Left hindlimb (tissue), 1 donor: ENCODE measurements at regions not wholly inside any gene's neighbourhood (a gene's known extent, or its start where the extent isn't known, plus 50 kb on each side); places are given as distances from the start of the nearest gene placed in this dataset.

Source experiments
- DNase-seq: peaks from one replicate; pipeline ENCODE4 v3.0.0-alpha.2; 2018

DNA sequence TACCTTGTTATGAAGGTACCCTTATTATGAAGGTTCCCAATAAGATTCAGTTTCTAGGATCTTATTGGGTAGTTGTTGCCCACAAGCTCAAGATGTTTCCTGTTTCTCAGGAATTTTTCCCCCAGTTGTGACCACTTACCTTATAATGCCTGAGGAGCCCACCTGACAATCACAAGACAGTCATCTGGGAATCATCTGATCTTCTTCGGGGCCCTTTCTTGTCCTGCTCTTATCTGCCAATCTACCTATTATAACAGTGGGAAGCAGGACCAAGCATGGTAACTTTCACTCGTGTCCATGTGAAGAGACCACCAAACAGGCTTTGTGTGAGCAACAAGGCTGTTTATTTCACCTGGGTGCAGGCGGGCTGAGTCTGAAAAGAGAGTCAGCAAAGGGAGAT is 825.5 kb downstream of the BCL11B start:
- no peak for DNase-seq

DNA sequence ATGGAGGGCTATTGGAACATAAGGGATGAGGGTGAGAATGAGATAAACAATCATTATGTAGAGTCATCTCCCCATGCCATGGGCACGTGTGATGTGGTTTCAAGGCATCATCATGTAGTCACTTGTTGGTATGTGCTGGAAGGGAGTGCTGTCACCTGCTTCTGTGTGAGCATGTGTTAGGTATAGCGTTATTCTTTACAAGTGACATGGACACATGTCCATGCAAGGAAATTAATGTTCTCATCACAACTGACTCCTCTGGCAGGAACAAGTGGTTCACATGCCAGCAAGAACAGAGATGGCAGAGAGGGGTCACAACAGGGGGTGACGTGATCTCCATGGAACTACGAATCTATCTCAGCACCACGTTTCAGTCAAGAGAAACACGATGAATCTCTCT is 815.8 kb downstream of the BCL11B start:
- DNase-seq: no peak

DNA sequence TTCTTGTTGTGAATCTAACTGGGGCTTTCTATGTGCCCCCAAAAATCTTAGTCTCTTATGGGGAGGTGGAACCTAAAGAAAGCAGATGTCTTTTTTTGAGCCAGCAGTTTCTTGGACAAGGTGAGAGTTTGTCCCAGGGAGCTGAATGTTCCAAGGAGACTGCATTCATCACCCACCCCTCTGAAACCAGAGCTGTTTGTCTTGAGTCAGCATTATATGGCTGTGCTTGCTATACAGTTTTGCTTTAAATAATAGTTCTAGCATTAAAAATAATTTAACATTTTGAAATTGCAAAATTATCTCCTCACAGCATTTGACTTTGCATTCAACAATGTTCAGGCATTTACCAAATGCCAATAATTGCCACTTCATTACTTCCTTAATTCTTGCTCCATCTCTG is 813.3 kb downstream of the BCL11B start:
- no peak for DNase-seq

DNA sequence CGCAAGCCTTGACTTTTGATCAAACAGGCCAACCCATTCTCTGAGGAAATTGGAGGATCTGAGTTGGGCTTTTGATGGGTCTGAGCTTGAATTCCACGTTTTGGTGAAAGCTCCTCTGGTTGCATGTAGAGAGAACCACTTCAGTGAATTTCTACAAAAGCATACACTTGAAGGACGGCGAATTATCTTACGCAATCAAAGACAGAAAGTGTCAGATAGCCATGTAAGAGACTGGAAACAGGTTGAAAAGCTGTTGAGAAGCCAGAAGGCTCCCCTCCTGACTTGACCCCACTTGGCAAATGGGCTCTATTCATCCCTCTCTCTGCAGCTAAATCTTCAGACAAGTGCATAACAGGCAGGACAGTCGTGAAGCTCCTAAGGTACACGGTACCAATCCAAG is 809.1 kb downstream of the BCL11B start:
- DNase-seq: no peak

DNA sequence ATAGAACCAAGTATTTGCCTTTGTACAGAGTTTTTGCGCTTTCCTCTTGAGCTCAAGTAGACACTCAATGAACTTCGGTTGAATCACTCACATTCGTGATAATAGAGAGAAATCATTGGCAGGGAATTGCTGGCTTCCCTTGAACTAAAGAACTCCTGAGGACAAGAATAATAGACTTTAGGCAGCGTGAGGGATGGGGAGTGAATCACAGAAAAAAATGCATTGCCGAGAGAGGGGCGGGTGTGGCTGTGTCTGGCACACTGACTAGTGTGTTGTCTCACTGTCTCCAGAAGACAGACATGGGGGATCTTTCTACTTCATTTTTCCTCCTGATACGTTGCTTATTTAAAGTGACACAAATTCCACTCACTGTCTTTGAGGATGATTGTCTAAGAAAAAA is 805.2 kb downstream of the BCL11B start:
- DNase-seq: no peak

DNA sequence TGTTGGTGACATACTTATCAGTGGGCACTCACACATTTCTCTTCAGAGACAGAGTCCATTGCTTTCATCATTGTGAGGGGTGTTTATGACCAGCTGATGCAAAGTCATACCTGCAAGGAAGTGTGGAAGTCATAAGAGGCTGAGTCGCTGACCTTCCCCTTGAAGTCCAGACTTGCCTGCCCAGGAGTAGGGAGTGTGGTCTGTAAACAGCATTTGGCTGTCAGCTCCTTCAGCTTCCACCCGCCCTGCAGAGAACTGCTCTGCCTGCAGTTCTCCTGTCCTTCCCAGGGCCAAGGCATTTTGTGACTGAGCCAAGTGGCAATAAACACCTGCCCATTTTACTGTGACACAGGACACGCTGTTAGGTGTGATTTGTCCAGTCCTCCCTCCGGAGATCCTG is 801.3 kb downstream of the BCL11B start:
- DNase-seq: no peak

DNA sequence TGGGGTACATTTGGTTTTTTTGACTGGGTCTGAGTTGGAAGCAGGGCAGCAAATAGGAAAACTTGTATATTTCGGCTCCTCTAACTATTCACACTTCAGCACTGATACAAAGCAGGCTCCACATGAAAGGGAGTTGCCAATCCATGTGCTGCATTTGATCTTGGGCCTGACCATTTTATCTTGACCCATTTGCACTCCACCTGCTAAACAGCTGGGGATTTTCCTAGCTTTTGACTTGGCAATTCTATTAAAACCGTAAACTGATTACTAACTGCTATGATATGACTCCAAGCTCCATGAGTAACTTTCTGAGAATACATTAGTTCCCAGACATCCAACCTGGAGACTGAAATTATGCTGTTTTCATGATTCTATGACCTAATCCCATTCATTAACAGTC is 797.1 kb downstream of the BCL11B start:
- DNase-seq: no peak

DNA sequence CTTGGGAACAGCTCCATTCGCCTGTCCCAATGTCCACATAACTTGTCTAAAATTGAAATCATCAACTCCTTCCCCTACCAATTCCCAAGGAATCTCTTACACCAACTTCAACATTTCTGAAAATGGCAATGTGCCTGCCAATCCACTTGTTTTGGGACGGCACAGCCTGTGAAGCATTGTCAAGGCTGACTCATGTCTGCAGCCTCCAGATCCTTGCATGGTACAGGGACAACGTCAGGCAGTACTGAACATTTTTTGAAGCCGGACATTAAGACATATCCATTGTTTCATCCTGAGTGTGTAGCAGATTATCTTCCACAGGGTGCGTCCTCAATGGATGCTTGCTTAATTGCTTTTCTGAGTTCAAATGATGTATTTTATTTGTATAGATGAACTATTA is 794.1 kb downstream of the BCL11B start:
- DNase-seq: no peak

DNA sequence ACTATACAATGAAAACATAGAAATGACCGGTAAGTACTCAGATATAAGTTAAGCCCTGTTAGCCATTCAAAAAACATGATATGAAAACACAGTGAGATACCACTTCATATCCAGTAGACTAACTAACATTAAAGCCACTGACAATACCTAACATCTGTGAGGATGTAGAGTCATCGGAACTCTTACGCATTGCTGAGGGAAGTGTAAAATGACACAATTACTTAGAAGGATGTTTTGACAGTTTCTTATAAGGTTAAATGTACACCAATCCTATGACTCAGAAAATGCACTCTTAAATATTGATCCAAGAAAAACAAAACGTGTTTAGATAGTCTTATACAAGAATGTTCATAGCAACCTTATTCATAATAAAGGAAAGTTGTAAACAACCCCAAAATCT is 782.9 kb downstream of the BCL11B start:
- DNase-seq: no peak

DNA sequence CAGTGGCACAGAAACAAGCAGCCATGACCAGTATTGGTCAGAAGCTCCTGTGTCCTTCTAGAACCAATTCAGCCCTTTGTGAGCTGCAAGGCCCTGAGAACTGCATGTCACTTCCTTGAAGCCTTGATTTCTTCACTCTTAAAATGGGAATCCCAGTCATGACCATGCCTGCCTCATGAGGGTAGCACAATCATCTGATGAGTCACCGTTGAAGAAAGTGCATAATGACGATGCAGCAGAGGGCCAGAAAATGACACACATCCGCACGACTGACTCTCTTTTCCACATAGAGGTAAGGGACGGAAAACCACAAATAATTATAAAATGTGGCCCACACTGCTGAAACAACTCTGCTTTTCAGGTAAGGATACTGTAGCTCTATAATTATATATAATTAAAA is 777.4 kb downstream of the BCL11B start:
- DNase-seq: no peak

DNA sequence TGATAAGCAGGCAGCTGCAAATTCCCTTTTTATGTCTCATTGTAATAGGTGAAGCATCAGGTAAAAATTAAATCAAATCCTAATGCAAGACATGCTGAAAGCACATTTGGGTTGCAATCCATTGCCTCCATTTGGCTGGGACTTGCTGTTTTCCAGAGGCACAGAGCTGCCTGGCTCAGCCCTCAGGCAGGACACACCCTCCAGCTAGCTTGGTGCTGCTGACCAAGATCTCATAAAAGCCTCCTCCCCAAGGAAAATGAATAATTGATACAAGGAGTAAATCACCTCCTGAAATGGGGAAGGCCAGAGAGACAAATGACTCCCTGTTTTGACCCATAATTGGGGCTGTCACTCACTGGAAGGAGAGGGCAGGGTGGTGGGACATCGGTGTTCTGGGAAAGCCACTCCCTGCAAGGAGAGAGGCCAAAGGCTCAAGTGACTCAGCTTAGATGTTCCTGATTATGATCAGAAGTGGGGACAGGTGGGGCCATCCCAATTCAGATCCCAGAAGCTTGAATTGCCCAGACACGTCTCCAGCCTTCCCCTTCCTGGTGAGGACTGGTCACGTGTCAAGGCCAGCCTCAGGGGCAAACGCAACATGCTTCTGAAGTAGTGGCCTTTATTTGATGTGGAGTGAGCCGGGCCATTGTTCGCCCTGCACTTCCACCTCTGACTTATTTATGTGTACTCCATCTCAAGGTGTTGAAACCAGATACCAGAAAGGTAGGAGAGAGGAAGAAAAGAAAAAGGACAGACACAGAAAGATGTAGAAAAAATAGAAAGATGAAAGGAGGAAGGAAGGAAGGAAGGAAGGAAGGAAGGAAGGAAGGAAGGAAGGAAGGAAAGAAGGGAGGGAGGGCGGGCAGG is 773.7 kb downstream of the BCL11B start:
- DNase-seq: no peak

DNA sequence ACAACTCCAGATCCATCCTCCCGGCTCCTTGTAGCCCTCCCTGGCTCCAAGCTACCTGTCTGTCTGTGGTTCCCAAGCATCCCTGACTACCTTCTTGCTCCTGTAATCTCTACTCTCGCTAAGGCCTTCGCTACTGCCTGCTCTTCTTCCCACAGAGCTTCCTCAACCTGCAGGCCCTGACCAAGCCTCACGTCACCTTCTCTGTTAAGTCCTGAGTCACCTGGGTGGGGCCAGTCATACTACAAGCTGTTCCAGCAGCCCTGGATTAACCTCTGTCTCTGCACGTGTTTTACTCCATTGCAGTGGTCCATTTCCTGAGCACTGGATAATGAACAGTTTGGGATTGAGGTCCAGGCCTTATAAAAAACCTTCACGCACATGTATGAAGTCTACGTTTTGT is 770.7 kb downstream of the BCL11B start:
- no peak for DNase-seq

DNA sequence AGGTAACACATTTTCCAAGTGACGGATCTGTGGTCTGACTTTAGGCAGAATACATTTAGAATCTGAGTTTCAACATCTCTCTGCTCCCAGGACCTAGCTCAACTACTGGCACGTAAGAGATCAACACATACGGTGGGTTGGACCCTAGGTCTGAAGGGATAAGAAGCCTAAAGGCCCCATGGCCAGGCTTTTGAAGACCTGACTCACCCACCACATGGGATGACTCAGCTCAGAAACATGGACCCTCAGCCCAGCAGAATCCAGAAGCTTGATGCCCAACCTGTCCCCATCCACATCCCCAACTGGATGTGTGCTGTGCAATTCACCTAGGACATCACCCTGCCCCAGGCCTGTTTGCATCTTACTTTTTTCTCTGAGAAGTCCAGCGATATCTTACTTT is 770.2 kb downstream of the BCL11B start:
- DNase-seq: no peak

DNA sequence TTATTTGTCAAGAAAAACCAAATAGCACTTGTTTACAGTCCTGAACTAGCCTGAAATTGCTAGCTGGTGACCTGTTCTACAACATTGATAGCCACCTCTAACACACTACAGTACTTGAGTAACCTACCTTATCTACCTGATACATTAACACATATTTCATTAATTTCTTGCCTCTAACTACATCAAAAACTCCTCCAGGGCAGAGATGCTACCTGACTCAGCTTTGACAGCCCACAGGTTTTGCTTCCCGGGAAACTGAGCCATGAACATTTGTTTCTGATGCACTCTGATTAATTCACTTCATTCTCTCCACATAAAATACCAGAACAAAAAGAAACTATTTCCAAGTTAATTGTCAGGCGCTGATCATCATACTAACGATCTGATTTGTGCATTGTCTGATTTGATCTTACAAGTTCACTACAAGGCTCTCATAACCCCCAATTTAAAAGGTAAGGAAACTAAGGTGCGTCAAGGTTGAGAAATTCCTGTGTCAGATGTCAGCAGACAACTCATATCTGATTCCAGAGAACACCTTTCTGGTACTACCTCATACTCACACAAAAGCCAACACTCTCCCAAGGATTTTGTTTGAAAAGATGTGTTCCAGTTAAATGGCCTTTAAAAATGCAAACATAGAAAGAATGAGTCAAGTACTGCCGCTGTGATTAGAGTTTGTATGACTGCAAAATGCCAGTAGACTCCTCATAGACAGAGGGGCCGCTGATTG is 768.7 kb downstream of the BCL11B start:
- no peak for DNase-seq

DNA sequence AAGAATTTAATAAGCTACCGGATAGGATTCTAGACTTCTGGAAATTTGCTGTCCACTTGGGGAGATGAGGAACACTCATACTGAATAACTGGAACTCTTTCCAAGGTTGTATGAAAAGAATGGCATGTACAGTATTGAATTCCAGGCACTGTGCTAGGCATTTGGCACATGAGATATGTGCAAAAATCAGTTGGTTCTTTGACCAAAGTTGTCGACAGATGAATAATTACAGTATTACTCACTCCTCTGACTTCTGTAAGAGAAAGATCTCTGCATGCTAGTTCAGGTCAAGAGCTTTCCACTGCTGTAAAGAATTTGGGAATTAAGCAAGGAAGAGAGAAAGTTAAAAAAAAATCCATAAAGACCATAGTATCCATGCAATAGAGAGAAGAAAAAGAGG is 764.7 kb downstream of the BCL11B start:
- DNase-seq: no peak

DNA sequence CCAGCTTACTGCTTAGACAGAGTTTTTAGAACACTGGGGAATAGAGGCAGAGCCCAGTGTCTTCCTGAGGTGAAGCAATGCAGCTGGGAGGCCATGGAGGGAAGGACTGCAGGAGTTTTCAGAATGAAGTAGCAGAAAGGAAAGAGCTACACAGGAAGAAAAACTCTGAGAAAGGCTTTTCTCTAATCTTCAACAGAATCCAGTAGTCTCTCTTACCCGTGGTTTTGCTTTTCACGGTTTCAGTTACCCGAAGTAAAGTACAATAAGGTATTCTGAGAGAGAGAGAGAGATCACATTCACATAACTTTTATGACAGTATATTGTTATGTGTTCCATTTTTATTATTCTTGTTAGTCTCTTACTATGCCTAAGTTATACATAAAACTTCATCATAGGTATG is 761.6 kb downstream of the BCL11B start:
- no peak for DNase-seq

DNA sequence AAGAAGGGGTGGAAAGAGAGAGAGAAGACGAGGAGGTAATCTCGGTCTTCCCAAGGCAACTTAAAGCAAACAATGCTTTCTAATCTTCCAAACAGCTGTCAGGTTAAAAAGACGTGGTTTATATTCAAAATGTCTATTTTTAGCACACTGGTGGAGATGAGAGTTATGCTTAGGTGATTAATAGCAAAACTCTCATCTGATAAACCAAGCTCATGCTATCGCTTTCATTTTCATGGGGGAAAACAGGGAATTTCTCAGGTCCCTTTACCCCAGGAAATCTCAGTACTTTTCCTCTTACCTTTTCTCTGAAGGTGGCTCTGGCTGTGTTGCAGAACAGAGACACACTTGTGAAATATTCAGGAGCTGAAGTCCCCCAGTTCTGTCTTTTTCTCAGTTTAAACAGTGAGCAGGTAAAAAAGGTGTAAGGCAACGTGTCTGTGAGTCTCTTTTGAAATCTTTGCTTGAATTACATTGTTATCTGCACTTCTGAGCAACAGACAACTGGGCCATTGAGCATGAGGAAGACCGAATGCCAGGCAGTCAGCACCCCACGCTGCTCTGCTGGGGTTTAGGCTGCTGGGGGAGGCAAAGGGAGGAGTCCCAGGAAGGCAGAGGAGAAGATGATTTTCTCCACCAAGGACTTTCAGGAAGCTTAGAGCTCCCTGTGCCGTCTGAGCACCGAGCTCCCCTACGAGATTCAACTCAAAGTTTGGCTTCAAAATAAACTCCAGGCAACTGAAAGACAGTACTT is 759.3 kb downstream of the BCL11B start:
- DNase-seq: no peak

DNA sequence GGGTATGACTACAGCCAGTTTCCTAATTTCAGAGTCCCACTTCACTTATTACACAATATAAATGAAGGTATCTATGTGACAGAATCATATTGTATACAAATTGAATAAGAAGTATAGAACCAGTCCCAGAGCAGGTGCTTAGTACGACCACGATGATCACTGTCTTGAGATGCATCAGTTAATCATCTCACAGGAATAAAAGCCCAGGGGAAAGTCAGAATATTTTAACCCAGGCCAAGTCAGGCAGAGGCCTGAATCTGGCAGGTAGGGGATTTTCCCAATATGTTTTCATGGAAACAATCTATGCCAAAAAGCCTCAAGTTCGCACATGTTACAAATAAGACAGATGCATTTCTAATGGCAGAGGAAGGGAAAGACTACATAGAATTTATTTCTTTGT is 758.4 kb downstream of the BCL11B start:
- no peak for DNase-seq

DNA sequence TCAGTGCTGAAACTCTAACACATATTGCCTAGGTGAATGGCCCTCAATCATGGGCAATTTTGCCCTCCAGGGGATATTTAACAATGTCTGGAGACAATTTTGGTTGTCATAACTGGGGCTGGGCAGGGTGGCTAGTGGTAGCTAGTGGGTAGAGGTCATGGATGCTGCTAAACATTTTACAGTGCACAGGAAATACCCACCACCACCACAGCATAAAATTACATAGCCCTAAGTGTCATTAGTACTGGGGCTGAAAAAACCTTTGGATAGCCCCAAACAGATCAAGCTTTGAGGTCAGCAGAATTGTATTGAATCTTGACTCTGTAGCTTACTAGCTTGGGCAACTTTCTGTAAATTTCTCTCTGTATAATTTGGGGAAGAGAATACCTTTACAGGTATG is 758.0 kb downstream of the BCL11B start:
- DNase-seq: no peak

DNA sequence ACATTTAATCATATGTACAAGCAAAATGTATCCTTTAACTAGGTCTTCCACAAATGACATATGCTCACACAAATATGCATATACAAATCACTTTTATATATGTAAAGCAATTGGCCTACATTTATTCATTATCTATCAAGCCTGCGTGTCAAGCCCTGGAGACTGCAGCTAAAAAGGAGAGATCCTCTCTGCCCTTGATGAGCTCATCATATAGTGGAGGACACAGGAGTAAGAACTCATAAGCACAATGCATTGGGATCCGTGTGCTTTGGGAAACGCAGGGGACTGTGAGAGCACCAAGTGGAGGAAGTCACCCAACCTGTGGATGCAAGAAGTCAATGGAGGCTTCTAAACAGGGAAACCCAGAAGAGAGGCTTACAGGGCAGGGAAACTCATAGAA is 735.7 kb downstream of the BCL11B start:
- DNase-seq: no peak

DNA sequence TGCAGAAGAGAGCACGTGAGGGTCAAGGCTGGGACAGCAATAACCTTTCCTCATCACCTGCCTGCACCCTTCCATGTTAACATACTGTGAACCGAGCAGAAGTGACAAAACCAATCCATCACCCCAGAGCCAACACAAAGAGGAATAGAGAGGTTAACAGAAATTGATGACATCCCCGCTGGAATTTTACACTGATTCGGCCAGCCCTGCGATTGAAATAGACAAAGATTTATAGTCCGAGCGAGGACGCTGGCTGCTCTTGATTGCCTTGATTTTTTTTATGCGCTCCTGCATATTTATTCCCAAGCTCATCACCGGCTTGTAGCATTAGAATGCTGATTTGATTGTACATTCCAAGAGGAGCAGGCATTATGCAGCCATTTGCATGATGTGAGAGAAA is 729.7 kb downstream of the BCL11B start:
- no peak for DNase-seq

DNA sequence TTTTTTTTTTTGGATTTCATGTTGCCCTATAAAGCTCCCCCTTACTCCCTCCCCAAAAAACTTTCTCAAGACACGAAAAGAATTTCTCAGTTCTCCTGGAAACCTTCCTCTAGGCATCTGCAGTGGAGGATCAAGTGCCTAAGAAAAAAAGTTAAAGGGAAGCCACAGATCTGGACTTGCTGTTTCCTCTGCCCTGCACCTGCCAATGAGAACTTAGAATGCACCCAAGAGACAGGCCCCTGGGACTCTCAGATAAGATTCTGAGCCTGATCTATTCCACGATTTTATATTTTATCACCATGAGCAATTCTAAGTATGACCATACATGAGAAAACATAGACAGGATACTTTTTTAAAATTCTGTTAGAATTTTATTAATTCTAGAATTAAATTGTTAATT is 728.9 kb downstream of the BCL11B start:
- DNase-seq: no peak

DNA sequence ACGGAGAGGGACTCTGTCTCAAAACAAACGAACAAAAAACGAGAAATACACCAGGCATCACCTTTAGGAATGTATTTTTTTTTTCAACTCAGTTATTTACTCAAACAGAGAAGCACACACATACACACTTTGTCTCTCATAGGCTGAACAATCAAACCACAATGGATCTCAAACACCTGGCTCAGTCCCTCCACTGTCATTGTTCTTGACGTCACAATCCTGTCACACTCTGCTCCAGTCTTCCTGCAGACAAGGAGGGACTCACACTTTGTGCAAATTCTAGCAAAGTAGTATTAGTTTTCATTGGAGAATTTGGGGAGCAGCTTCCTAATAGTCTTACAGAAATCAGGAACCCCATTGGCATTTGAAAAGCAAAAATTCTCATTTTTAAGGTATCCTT is 727.8 kb downstream of the BCL11B start:
- no peak for DNase-seq

DNA sequence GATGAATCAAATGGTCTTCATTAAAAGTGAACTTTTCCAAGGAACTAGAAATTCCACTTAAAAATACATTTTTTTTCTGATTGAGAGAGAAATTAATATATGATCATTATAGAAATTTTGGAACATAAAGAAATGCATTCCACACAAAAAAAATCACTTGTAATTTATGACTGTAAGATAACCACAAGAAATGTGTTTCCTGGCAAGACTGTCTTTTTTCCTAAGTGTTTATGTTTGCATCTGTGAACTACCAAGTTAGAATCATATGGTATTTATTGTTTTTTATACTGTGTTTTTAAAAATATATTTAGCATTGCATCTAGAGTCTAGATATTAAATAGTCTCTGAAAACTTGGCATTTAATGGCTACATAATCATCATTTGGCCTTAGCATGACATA is 726.8 kb downstream of the BCL11B start:
- DNase-seq: no peak
